SK-N-MC (cell line): ENCODE measurements at regions not wholly inside any gene's neighbourhood (a gene's known extent, or its start where the extent isn't known, plus 50 kb on each side); places are given as distances from the start of the nearest gene placed in this dataset.

Source experiments
- EZH2 ChIP-seq: fragments of 200-600 bp; sonication (generic); IDR thresholded peaks from one replicate; pipeline ENCODE4 v1.6.1; 2017; ENCODE audit warnings: antibody characterized with exemption
- POLR2AphosphoS5 ChIP-seq: IDR thresholded peaks from 2 replicates; pipeline ENCODE4 v1.6.1; 2012; ENCODE audit warnings: mild to moderate bottlenecking, low read depth, low read length, borderline replicate concordance

DNA sequence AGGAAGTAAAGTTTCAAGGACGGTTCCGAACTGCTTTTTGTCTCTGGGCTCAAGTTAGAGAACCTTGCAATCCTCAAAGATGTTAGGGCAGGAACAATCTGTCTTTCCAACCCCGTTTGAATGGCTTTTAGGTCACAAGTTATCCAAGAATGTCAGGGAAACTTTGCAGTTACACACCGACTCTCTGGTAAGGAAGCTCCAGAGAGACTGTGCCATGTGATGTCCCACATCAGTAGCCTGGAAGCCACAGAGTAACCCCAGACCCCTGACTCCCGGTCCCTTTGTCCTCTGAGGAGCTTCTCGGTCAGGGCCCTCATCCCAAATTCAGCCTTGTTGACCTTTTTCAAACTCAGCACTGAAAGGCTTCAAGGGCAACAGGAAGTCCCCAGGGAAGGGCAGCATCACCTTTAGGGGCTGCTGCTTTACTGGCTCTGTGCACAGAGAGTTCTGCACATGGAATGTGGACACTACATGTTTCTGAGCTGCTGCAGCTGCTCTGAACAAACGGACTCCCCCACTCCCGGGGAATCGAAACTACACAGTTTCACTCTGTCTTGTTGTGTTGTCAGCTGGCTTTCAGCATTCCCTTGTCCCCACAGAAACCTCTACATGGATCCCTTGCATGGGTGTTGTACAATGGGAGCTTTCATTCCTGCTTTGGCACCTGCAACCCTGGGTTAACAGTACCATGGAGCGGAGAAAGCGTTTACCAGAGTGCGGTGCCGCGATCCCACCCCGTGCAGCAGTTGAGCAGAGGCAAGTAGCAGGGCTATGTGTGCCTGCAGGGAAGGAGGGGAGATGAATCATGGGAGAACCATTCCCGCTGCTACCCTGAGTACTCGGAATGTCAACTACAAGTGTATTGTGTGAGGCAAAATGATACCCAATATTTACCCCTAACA, 408.2 kb upstream of the THBS1 start:
- no peak for TF ChIP-seq EZH2
- TF ChIP-seq POLR2AphosphoS5: no peak
